GM19397 (cell line): ENCODE measurements at regions not wholly inside any gene's neighbourhood (a gene's known extent, or its start where the extent isn't known, plus 50 kb on each side); places are given as distances from the start of the nearest gene placed in this dataset.
"Not testable (repeated sequence)": the region's sequence is repeated elsewhere in the genome, so short reads cannot be mapped to it uniquely, and the experiment has no call there.

Experiments used
- ATAC-seq: cut with Tn5 transposase; IDR thresholded peaks from one replicate; pipeline ENCODE4 v1.9.1; 2021; ENCODE audit warnings: mild to moderate bottlenecking, moderate library complexity; ENCODE audit not compliant: unreplicated experiment

GRCh38 chr7:142447762-142448161 is 189.9 kb upstream of the PRSS58 start:
- no peak for ATAC-seq

GRCh38 chr7:142445019-142445686 is 187.3 kb upstream of the PRSS58 start:
- no peak for ATAC-seq

- no peak for ATAC-seq
Measured at GRCh38 chr7:142443216-142444010, 185.6 kb upstream of the PRSS58 start.

- no peak for ATAC-seq
Measured at GRCh38 chr7:142442396-142442795, 184.5 kb upstream of the PRSS58 start.

GRCh38 chr7:142440906-142441411 is 183.1 kb upstream of the PRSS58 start:
- no peak for ATAC-seq

- ATAC-seq, result no peak
Measured at GRCh38 chr7:142440219-142440905, 182.5 kb upstream of the PRSS58 start.

- no peak for ATAC-seq
Measured at GRCh38 chr7:142439739-142440138, 181.9 kb upstream of the PRSS58 start.

GRCh38 chr7:142438923-142439515 is 181.2 kb upstream of the PRSS58 start:
- no peak for ATAC-seq

- ATAC-seq, result no peak
Measured at GRCh38 chr7:142438235-142438922, 180.5 kb upstream of the PRSS58 start.

GRCh38 chr7:142437741-142438140 is 179.9 kb upstream of the PRSS58 start:
- ATAC-seq, result no peak

GRCh38 chr7:142436601-142437000 is 178.7 kb upstream of the PRSS58 start:
- ATAC-seq, result no peak

- ATAC-seq, result not testable (repeated sequence)
Measured at GRCh38 chr7:142435606-142436005, 177.7 kb upstream of the PRSS58 start.

GRCh38 chr7:142434666-142435167 is 176.9 kb upstream of the PRSS58 start:
- ATAC-seq, result no peak

- not testable (repeated sequence) for ATAC-seq
Measured at GRCh38 chr7:142434133-142434532, 176.3 kb upstream of the PRSS58 start.

- ATAC-seq, result no peak
Measured at GRCh38 chr7:142432377-142432776, 174.5 kb upstream of the PRSS58 start.

GRCh38 chr7:142431491-142431890 is 173.6 kb upstream of the PRSS58 start:
- ATAC-seq, result no peak

- ATAC-seq, result no peak
Measured at GRCh38 chr7:142428094-142428493, 170.2 kb upstream of the PRSS58 start.

GRCh38 chr7:142425281-142425680 is 167.4 kb upstream of the PRSS58 start:
- no peak for ATAC-seq

GRCh38 chr7:142422621-142423020 is 164.8 kb upstream of the PRSS58 start:
- ATAC-seq, result no peak
